GM12874 (cell line): ENCODE measurements at regions not wholly inside any gene's neighbourhood (a gene's known extent, or its start where the extent isn't known, plus 50 kb on each side); places are given as distances from the start of the nearest gene placed in this dataset.

Experiments
- TF ChIP-seq, protein P1 (sequence below): IDR thresholded peaks from 2 replicates; pipeline ENCODE4 v1.5.1; 2011; ENCODE audit warnings: low read depth, mild to moderate bottlenecking, control low read depth, low read length, moderate library complexity; ENCODE audit not compliant: insufficient read depth

DNA sequence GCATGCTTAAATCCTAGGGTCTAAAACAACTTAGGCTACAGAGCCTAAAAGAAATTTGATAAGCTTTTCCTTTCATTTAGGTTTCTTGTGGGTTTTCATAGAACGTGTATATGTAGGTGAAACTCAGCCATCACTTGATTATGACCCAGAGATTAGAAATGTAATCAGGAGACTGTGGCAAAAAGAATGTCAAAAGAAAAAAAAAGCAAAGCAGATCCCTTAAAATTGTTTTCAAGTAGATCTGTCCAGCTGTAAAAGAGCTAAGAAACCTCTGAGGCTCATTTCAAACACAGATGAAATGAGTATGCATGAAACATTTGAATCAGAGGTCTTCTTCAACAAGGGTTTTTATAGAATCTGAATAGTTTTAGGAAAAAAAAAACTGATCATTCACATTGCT lies 341.3 kb upstream of the PRDM1 start:
- TF ChIP-seq, protein P1, sequence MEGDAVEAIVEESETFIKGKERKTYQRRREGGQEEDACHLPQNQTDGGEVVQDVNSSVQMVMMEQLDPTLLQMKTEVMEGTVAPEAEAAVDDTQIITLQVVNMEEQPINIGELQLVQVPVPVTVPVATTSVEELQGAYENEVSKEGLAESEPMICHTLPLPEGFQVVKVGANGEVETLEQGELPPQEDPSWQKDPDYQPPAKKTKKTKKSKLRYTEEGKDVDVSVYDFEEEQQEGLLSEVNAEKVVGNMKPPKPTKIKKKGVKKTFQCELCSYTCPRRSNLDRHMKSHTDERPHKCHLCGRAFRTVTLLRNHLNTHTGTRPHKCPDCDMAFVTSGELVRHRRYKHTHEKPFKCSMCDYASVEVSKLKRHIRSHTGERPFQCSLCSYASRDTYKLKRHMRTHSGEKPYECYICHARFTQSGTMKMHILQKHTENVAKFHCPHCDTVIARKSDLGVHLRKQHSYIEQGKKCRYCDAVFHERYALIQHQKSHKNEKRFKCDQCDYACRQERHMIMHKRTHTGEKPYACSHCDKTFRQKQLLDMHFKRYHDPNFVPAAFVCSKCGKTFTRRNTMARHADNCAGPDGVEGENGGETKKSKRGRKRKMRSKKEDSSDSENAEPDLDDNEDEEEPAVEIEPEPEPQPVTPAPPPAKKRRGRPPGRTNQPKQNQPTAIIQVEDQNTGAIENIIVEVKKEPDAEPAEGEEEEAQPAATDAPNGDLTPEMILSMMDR = no peak

DNA sequence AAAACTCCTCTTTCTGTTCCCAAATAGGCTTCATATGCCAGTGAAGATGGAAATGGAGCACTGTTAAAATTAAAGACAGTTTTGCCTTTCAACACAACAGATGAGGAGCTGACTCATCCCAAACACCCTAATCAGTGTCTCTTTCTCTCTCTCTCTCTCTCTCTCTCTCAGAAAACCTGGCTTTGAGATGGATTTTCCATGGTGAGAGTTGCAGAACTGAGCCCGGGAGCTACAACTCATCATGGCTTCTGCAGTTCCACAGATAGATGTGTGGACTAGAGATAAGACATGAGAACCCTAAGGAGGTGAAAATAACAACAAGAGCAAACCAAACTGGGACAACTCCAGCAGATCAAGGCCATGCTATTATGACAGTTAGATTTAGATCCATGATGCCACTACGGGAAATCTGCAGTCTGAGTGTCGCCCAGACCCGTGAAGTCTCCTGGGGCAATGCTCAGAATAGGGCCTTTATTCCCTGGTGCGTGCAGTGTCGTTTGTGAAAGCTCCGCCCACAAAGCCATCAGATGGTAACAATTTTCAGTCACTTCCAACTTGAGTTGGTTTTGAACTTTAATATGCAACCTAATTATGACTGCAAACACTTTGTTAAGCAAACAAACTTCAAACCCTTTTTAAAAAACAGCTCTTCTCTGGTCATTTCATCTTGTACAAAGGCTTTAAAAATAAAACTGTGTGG lies 338.2 kb upstream of the PREP start:
- TF ChIP-seq, protein P1 = no peak

DNA sequence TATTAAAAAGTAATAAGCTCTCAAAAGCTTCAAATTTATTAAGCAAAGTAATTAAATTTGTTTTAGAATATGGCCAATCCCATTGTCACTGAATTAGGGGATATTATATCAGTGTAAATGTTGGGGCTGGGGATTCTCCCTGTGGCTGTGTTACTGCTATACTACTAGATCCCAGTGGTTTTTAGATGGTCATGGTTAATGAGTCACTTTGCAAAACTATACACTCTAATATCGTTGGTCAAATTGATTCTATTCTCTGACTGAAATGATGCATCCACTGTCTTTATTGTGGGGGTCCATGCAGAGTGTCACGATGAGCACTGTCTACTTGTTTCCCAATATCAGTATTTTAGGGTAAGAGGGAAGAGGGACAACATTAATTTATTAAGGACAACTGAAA lies 336.9 kb upstream of the PREP start:
- TF ChIP-seq, protein P1 = no peak

DNA sequence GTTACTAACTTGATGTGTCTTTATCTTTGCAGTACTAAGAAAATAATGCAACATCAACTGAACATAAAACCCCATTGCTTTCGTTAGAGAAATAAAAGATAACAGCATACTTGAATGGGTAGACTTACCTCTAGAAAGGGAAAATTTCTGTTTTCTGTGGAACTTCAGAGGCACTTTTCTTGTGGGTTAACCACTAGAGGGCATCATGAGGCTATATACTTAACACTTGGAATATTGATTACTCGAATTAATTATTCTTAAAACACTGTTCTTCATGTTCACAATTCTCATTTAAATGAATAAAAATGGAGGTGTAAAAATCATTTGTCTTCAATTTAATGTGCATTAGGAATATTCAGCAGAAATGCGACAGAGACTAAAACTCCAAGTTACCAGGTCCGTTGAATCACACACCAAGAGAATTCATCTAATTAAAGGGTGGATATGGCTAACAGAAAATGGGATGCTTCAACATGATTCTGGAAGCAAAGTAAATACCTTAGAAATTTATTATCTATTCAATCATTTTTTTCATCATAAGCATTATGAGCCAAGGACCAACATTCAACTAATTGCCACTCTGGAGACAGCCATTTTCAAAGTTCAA lies 330.8 kb upstream of the PREP start:
- TF ChIP-seq, protein P1 = peak; percentile 49

DNA sequence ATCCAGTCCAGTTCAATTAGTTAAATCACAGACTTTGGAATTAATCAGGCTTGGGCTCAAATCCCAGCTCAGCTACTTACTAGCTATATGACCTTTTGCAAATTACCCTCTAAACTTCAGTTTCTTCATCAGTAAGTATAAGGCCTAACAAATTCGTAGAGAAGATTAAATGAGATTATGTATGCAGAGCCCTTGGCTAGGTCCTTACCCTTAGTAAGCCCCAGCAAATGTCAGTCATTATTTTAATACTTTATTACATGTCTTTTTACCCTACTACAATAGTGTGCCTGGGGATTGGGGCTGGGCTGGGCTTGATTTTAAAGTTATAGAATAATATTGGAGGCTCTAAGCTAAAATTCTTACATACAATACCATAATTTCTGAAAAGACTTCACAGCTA lies 326.1 kb upstream of the PREP start:
- TF ChIP-seq, protein P1 = no peak

DNA sequence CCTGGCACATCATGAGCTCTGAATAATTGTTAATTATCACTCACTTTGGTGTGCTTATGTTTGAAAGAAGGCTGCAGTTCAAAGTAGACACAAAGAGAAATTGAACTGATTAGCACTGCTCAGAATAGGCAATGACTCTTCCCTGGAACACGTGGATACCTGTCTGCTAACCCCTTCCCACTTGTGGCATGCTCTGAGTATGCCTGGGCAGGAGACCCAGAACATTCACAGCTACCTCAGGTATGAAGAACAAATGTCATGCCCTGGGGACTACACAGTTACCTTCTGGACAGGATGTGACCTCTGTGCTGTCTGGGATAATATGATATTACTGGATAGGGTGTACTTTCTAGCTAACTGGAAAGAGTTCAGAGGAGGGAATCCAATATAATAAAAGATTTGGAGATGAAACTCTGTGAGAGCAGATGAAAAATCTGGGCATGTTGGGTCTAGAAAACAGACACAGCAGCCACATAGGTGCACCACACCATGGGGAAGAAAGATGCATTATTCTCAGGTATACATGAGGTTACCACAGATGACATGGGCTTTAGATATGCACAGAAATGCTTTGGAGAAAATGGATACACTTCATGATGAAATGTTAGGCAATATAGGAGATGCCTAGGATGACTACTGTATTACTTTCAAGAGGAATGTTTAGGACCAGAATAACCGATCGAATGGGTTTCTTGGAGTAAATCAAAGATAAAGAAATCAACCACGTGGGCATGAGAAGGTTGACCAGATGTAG lies 324.2 kb upstream of the PREP start:
- TF ChIP-seq, protein P1 = no peak

DNA sequence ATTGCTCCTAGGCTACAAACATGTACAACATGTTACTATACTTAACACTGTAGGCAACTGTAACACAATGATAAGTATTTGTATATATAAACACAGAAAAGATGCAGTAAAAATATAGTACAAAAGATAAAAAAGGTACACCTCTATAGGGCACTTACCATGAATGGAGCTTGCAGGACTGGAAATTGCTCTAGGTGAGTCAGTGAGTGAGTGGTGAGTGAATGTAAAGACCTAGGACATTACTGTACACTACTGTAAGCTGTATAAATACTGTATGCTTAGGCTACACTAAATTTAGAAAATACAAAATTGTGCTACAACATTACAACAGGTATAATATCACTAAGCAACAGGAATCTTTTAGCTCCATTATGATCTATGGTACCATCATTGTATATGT lies 312.0 kb upstream of the PREP start:
- TF ChIP-seq, protein P1 = no peak
